ENCODE measurements at regions not wholly inside any gene's neighbourhood (a gene's known extent, or its start where the extent isn't known, plus 50 kb on each side); places are given as distances from the start of the nearest gene placed in this dataset.

GRCh38 chr11:20249378-20249777 is 89.1 kb upstream of the DBX1 start:
- H3K27me3 ChIP-seq (ENCODE audit: insufficient read depth in 3 of 3, low read length in 2 of 3) = no peaks in the 10 kb centered on the region
- TF ChIP-seq, protein P1, sequence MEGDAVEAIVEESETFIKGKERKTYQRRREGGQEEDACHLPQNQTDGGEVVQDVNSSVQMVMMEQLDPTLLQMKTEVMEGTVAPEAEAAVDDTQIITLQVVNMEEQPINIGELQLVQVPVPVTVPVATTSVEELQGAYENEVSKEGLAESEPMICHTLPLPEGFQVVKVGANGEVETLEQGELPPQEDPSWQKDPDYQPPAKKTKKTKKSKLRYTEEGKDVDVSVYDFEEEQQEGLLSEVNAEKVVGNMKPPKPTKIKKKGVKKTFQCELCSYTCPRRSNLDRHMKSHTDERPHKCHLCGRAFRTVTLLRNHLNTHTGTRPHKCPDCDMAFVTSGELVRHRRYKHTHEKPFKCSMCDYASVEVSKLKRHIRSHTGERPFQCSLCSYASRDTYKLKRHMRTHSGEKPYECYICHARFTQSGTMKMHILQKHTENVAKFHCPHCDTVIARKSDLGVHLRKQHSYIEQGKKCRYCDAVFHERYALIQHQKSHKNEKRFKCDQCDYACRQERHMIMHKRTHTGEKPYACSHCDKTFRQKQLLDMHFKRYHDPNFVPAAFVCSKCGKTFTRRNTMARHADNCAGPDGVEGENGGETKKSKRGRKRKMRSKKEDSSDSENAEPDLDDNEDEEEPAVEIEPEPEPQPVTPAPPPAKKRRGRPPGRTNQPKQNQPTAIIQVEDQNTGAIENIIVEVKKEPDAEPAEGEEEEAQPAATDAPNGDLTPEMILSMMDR (IDR thresholded peaks at IDR 0.05) = no peak
- H3K4me3 ChIP-seq = no peak overlapping the region
- no peaks in the 10 kb centered on the region for H3K36me3 ChIP-seq (ENCODE audit: insufficient read depth in 1 of 2, low read depth in 1 of 2)
- 42 to 61% (median 44%) methylated on average over 5 of the region's 5 CpGs for WGBS, 3 donors
- no peak overlapping the region for H3K27ac ChIP-seq
- H3K4me1 ChIP-seq = peaks cover 11% of the 10 kb centered on the region
- ATAC-seq (no peak), DNase-seq (no peak)
- intact Hi-C loops (cut with DNase I) = no loop called here
- no peaks in the 10 kb centered on the region for H3K9me3 ChIP-seq

- TF ChIP-seq, protein P1 (IDR thresholded peaks at IDR 0.05) = no peak
- Histone ChIP-seq H3K36me3 (ENCODE audit: insufficient read depth in 1 of 2, low read depth in 1 of 2) (no peaks in the 10 kb centered on the region), H3K27ac (no peak overlapping the region), H3K9me3 (no peaks in the 10 kb centered on the region), H3K4me1 (peaks cover 11% of the 10 kb centered on the region), H3K4me3 (no peak overlapping the region), H3K27me3 (ENCODE audit: insufficient read depth in 3 of 3, low read length in 2 of 3) (no peaks in the 10 kb centered on the region)
- no peak for DNase-seq
- WGBS, 3 donors = 28 to 47% (median 31%) methylated on average over 2 of the region's 2 CpGs
- intact Hi-C loops (cut with DNase I) = no loop called here
- ATAC-seq = no peak
Observed at GRCh38 chr11:20248871-20249270, 88.6 kb upstream of the DBX1 start.

DNA sequence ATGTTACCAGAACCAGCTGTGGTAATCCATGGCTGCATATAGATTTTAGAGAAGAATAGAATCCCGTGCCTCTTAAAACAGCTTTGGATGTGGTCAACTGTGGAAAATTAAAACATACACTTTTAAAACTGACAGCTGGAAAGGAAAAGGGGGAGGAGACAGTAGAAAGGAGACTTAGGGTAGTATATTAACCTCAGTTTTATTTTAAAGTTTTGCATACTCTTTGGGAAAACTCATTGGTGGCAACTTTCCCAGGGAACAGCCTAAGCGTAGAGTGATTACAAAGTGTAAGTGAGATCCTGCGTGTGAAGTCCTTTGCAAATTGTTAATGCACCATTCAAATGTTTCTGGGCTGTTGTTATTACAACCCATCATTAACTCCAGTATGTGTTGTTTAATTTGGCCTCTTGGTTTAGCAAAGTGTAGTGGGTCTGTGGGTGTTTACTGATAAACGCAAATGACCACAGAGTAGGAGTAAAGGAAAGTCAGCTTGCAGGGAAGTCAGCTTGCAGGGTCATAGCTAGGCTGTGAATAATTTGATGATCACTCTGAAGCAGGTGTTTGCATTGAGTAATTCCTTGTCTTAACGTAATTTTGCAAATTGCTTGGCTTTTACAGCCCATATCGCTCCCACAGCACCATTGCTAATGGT is 88.0 kb upstream of the DBX1 start:
- peaks cover 11% of the 10 kb centered on the region for H3K4me1 ChIP-seq
- DNase-seq = no peak
- TF ChIP-seq, protein P1 (IDR thresholded peaks at IDR 0.05) = no peak
- H3K9me3 ChIP-seq = no peaks in the 10 kb centered on the region
- intact Hi-C loops (cut with DNase I) = no loop called here
- no peak for ATAC-seq
- WGBS, 3 donors = 30 to 32% (median 31%) methylated on average over 6 of the region's 6 CpGs
- no peak overlapping the region for H3K27ac ChIP-seq
- no peak overlapping the region for H3K4me3 ChIP-seq
- H3K27me3 ChIP-seq (ENCODE audit: insufficient read depth in 3 of 3, low read length in 2 of 3) = no peaks in the 10 kb centered on the region
- no peaks in the 10 kb centered on the region for H3K36me3 ChIP-seq (ENCODE audit: insufficient read depth in 1 of 2, low read depth in 1 of 2)

- Histone ChIP-seq H3K4me3 (no peak overlapping the region), H3K4me1 (peaks cover 11% of the 10 kb centered on the region), H3K27ac (no peak overlapping the region), H3K27me3 (ENCODE audit: insufficient read depth in 3 of 3, low read length in 2 of 3) (no peaks in the 10 kb centered on the region), H3K9me3 (peaks cover 1% of the 10 kb centered on the region), H3K36me3 (ENCODE audit: insufficient read depth in 1 of 2, low read depth in 1 of 2) (no peaks in the 10 kb centered on the region)
- WGBS, 3 donors = 34 to 53% (median 39%) methylated on average over 9 of the region's 9 CpGs
- no peak for ATAC-seq
- no peak for DNase-seq
- intact Hi-C loops (cut with DNase I) = no loop called here
- TF ChIP-seq, protein P1 (IDR thresholded peaks at IDR 0.05) = no peak
Observed at GRCh38 chr11:20247591-20248007, 87.3 kb upstream of the DBX1 start.

GRCh38 chr11:20243974-20244373 is 83.7 kb upstream of the DBX1 start:
- Histone ChIP-seq H3K4me3 (no peak overlapping the region), H3K36me3 (ENCODE audit: insufficient read depth in 1 of 2, low read depth in 1 of 2) (no peaks in the 10 kb centered on the region), H3K4me1 (peaks cover under 1% of the 10 kb centered on the region), H3K9me3 (peaks cover 10% of the 10 kb centered on the region), H3K27me3 (ENCODE audit: insufficient read depth in 3 of 3, low read length in 2 of 3) (no peaks in the 10 kb centered on the region), H3K27ac (no peak overlapping the region)
- intact Hi-C loops (cut with DNase I) = no loop called here
- WGBS, 3 donors = 85 to 88% (median 85%) methylated on average over 3 of the region's 3 CpGs
- TF ChIP-seq, protein P1 (IDR thresholded peaks at IDR 0.05) = no peak
- DNase-seq = no peak
- ATAC-seq = no peak
